ENCODE measurements at regions not wholly inside any gene's neighbourhood (a gene's known extent, or its start where the extent isn't known, plus 50 kb on each side); places are given as distances from the start of the nearest gene placed in this dataset.

DNA sequence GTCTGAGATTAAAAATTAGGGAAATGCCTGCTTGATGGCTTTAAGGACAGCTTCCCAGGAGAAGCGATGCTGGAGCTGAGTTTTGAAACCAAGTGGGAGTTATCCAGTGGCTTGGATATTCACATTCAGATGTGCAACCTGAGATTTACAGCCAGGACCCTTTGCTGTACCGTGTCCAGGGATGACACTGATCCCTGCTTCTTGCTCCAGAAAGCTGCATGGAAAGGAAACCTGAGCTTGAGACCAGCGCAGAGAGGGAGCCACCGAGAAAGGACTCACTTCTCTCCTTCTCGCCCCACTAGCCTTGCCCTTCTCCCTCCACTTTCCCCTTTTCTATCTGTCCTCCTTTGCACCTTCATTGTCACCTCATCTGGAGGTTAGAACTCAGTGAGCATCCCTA, 254.5 kb upstream of the PPARGC1A start:
- no peak for DNase-seq

DNA sequence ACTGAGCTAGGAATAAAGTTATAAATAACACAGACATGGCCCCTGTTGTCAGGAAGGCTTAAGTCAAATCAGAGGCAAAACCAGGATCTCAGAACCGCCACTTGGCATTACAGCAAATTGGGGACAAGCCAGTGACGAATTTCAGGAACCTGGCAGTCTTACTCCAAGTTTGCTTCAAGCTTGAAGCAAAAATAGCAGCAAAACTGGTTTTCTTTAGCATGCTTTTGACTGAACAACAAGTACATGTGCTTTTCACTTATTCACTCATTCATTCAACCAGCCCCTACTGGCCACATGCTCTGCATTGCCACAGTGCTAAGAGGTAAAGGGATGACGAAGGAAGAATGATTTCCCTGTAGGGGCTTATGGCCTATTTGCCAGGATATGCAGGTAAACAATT, 253.9 kb upstream of the PPARGC1A start:
- no peak for DNase-seq

DNA sequence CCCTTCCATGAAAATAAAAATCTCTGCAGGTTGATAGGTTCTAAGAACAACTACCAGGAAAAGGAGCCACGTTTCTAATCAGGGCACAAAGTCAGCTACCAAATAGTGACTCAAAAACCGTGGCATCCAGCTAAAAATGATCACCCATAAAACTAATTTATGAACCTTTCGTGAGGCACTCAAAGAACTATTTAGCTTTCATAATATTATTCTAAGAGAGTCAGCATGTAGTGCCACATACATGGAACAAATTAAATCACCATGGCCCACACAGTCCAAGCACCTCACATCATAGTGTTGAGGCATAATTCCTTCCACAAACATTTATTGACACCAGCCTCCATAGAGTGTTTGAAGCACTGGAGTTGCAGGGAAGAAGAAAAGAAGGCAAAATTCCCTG, 252.0 kb upstream of the PPARGC1A start:
- no peak for DNase-seq

- no peak for DNase-seq
Measured at GRCh38 chr4:24140892-24141291, 251.0 kb upstream of the PPARGC1A start.

DNA sequence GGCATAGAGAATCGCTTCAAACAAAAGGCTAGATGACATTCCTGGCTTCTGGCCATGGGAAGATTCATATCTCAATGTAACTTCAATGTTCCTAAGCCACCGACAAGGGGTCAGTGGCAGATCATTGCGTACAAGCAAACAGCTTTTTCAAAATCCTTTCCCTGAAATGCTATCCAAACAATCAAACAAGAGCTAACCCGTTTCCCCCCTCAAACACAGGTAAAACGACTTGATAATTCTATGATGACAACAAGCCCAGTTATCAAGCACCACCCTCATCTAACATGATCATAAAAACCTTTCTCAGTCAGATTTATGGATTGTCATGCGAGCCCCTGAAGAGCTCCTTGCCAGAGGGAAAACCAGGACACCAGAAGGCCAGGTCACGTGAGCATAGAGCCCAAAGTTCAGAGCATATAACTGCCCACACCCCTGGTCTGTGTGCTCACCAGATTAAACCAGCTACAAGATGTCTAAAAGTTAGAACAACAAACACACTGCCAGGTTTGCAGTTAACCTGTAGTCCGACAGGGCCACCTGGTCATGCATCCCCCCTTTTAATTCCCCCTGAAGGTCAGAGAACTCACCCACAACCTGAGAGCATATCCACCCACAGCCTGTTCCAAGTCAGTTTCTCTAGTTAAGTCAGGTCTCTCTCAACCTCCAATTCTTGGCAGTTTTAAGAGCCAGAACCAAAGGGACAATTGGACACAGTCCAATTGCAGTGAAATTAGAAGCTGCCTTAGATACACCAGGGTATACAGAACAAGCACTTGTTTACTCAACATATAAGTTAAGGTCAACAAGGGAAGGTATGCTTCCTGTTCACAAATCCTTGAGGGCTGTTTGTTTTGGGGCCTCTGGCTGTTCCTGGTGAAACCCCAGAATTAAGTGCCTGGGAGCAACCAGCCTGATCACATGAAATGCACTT, 248.1 kb upstream of the PPARGC1A start:
- DNase-seq, result no peak

GRCh38 chr4:24131954-24132673, 242.3 kb upstream of the PPARGC1A start:
- no peak for DNase-seq

DNA sequence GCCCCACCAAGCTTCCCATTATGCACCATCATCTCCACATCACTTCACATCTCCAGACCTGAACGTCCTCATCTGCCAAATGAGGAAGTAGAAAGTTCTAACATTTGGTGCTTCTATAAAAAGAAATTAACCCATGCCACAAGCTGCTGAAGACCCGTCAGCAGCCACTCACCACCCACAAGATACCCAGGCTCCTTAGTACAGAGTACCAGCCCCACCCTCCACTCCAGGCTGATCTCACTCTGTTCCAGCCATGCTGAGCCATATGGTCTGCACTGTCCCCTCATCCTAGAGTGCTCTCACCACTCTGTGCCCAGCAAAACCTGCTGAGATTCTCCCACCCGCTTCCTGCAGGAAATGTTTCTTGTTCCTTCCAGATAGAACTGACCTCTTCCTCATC, 240.8 kb upstream of the PPARGC1A start:
- DNase-seq, result no peak

- DNase-seq, result no peak
Measured at GRCh38 chr4:24126776-24127175, 236.9 kb upstream of the PPARGC1A start.

GRCh38 chr4:24121395-24122175, 231.7 kb upstream of the PPARGC1A start:
- DNase-seq, result no peak

GRCh38 chr4:24117975-24118374, 228.1 kb upstream of the PPARGC1A start:
- DNase-seq, result no peak

DNA sequence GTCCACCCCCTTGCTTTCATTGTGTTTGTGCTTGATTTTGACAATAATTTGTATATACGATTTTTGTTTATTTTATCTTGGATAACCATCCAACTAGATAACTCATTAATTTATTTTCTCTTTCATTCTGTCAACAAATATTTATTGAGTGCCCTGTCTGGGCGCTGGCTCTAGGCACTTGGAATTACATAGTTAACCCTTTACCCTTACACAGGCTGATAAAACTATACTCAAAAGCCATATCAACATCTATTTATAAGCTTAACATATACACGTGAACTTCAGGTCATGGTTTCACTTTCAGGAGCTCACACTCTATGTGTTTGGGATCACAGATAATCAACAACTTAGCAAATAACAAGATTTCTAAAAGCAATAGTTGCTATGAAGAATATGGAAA, 226.3 kb upstream of the PPARGC1A start:
- DNase-seq, result no peak

- DNase-seq, result no peak
Measured at GRCh38 chr4:24114919-24115500, 225.2 kb upstream of the PPARGC1A start.

DNA sequence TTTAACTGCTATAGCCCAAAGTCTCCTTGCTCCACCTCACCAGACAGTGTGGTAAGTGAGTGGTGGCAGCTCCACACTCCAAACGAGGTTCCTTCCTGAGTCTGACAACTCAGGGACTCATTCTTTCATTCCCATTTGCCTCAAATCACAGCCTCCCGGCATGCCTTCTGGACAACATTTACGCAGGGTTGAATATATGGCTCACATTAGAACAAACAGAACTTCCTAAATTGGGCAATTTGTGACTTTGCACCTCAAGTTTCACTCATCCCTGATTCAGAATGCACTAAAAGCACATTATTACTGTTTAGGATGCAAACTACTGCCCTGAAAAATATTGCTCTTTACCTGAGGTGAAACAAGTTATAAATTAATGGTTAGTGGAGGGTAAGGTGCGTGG, 224.6 kb upstream of the PPARGC1A start:
- no peak for DNase-seq

DNA sequence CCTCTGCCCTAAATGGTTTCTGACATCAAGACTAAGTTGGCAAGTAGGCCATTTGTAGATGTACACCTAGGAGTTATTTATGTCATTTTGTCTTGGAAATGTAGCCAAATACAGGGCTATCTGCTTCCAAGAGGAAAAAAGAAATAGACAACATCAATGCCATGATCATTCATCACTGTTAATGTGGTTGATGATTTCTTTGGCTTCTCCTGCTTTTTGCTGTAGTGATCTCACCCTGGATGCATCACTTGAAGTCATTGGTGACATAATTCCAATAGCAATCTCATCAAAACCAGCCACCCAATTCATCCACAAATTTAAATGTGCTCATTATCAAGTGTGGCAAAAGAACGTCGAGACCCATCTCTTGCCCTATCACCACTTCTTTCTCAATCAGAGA, 222.6 kb upstream of the PPARGC1A start:
- DNase-seq, result no peak

DNA sequence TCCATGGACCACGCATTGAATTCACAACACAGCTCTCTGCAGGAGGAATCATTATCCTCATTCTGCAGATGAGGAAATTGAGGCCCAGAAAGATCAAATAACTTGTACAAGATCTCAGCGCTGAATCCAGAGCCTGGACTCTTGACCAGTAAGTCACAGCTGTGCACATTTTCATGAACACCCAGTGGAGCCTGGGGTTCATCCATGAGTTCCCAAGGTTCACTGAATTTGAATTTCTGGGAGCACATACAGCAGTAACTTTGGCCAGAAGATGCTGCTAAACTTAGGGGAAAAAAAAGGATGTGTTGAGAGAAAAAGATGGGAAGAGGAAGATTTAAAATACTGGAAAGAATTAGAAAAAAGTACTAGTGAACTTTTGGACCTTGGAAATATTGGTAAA, 218.7 kb upstream of the PPARGC1A start:
- DNase-seq, result no peak

DNA sequence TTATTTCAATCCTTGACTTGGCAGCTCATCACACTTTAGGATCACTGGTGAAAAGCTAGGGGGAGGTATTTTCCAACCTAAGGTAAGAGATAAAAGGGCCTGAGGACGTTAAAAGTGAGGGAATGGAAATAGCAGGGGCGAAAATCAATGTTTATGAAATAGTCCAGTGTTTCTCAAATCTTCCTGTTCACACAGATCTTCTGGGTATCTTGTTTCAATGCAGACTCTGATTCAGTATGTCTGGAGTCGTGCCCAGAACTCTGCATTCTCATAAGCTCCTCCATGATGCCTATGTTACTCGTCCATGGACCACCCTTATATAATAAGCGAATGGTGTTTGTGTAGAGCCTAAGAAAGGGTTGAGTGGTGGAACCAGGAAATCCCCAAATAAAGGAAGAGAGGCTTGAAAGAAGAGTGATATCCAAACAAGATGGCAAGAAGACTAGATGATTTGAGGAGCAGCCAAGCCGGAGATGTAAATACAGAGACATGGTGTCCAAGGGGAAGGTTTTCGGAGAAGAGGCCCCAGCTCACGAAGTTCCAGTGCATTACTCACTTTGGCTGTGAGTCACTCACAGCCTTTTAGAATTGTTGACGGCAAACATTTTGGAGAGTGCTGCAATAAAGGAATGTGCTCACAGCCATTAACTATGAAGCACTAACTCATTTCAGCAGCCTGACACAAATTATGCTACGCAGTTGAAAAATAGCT, 215.6 kb upstream of the PPARGC1A start:
- DNase-seq, result no peak

- DNase-seq, result no peak
Measured at GRCh38 chr4:24104158-24104565, 214.3 kb upstream of the PPARGC1A start.

DNA sequence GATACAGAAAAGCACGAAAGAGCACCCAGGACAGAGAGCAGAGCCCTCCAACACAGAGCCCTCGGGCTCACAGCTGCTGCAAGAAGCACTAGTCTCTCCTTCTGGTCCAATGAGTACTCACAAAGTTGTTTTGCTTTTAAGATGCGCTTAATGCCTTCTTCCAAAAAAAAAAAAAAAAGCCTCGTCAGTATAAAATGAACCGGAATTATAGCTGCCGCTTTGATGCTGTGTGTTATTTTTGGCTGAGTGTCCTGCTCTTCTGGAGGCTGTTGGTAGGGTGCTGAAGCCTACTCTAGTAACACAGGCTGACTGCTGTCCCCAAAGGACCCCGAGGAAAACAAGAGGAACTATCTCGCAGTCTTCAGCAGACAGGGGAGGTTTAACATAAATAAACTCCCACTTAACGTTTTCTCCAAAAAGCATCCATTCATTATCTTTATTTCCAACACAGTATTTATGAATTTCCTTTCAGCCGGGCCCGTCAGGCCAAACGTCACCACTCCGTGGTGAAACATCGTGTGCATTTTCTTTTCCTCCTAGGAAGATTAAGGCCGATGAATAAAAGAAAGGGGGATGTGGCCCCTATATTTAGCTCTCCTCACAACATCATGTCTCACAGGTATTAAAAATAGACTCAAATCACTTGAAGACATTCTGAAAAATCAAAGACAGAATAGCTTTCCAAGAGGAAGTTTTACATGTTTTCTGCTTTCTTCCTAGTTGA, 213.7 kb upstream of the PPARGC1A start:
- no peak for DNase-seq

GRCh38 chr4:24102621-24103020, 212.8 kb upstream of the PPARGC1A start:
- no peak for DNase-seq

GRCh38 chr4:24096603-24097002, 206.8 kb upstream of the PPARGC1A start:
- no peak for DNase-seq

- no peak for DNase-seq
Measured at GRCh38 chr4:24094726-24095125, 204.9 kb upstream of the PPARGC1A start.

- no peak for DNase-seq
Measured at GRCh38 chr4:24093446-24093845, 203.6 kb upstream of the PPARGC1A start.

All from activated CD4-positive, alpha-beta T cell treated with anti-CD3 and anti-CD28 coated beads, Interleukin-2, amount 50 U/mL, for 16 hours (primary cell).